ENCODE measurements at regions not wholly inside any gene's neighbourhood (a gene's known extent, or its start where the extent isn't known, plus 50 kb on each side); places are given as distances from the start of the nearest gene placed in this dataset.

DNA sequence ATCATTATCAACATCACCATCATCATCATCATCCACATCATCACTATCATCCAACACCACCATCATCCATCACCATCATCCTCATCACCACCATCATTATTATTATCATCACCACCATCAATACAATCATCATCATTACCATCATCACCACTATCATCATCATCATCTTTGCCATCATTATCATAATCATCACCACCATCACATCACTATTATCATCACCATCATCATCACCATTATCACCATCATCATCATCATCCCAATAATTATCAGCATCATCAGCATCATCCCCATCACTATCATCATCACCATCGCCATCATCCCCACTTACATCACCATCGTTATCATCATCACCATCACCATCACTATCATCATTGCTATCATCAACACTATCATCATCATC is 1021.9 kb upstream of the PRKX start:
- TF ChIP-seq ISL1 (CRISPR knock-in tag; IDR thresholded peaks at IDR 0.05) = no peak
- no peak for TF ChIP-seq ESRRG (CRISPR knock-in tag; IDR thresholded peaks at IDR 0.05)
- no peak for TF ChIP-seq ZNF70 (CRISPR knock-in tag; IDR thresholded peaks at IDR 0.05)
- TF ChIP-seq, protein P1, sequence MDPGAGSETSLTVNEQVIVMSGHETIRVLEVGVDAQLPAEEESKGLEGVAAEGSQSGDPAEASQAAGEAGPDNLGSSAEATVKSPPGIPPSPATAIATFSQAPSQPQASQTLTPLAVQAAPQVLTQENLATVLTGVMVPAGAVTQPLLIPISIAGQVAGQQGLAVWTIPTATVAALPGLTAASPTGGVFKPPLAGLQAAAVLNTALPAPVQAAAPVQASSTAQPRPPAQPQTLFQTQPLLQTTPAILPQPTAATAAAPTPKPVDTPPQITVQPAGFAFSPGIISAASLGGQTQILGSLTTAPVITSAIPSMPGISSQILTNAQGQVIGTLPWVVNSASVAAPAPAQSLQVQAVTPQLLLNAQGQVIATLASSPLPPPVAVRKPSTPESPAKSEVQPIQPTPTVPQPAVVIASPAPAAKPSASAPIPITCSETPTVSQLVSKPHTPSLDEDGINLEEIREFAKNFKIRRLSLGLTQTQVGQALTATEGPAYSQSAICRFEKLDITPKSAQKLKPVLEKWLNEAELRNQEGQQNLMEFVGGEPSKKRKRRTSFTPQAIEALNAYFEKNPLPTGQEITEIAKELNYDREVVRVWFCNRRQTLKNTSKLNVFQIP (CRISPR knock-in tag; IDR thresholded peaks at IDR 0.05; ENCODE audit: borderline replicate concordance, low read depth) = no peak
- no peak for TF ChIP-seq PPARA (CRISPR knock-in tag; IDR thresholded peaks at IDR 0.05; ENCODE audit: borderline replicate concordance)
- TF ChIP-seq, protein P2, sequence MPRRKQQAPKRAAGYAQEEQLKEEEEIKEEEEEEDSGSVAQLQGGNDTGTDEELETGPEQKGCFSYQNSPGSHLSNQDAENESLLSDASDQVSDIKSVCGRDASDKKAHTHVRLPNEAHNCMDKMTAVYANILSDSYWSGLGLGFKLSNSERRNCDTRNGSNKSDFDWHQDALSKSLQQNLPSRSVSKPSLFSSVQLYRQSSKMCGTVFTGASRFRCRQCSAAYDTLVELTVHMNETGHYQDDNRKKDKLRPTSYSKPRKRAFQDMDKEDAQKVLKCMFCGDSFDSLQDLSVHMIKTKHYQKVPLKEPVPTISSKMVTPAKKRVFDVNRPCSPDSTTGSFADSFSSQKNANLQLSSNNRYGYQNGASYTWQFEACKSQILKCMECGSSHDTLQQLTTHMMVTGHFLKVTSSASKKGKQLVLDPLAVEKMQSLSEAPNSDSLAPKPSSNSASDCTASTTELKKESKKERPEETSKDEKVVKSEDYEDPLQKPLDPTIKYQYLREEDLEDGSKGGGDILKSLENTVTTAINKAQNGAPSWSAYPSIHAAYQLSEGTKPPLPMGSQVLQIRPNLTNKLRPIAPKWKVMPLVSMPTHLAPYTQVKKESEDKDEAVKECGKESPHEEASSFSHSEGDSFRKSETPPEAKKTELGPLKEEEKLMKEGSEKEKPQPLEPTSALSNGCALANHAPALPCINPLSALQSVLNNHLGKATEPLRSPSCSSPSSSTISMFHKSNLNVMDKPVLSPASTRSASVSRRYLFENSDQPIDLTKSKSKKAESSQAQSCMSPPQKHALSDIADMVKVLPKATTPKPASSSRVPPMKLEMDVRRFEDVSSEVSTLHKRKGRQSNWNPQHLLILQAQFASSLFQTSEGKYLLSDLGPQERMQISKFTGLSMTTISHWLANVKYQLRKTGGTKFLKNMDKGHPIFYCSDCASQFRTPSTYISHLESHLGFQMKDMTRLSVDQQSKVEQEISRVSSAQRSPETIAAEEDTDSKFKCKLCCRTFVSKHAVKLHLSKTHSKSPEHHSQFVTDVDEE (CRISPR knock-in tag; IDR thresholded peaks at IDR 0.05) = no peak
- no peak for TF ChIP-seq ZFP30 (CRISPR knock-in tag; IDR thresholded peaks at IDR 0.05)
- TF ChIP-seq, protein P3, sequence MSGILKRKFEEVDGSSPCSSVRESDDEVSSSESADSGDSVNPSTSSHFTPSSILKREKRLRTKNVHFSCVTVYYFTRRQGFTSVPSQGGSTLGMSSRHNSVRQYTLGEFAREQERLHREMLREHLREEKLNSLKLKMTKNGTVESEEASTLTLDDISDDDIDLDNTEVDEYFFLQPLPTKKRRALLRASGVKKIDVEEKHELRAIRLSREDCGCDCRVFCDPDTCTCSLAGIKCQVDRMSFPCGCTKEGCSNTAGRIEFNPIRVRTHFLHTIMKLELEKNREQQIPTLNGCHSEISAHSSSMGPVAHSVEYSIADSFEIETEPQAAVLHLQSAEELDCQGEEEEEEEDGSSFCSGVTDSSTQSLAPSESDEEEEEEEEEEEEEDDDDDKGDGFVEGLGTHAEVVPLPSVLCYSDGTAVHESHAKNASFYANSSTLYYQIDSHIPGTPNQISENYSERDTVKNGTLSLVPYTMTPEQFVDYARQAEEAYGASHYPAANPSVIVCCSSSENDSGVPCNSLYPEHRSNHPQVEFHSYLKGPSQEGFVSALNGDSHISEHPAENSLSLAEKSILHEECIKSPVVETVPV (CRISPR knock-in tag; IDR thresholded peaks at IDR 0.05) = no peak
- no peak for TF ChIP-seq ZFP3 (CRISPR knock-in tag; IDR thresholded peaks at IDR 0.05)
- no peak for TF ChIP-seq TOX (CRISPR knock-in tag; IDR thresholded peaks at IDR 0.05; ENCODE audit: borderline replicate concordance)
